ENCODE measurements at regions not wholly inside any gene's neighbourhood (a gene's known extent, or its start where the extent isn't known, plus 50 kb on each side); places are given as distances from the start of the nearest gene placed in this dataset.

DNA sequence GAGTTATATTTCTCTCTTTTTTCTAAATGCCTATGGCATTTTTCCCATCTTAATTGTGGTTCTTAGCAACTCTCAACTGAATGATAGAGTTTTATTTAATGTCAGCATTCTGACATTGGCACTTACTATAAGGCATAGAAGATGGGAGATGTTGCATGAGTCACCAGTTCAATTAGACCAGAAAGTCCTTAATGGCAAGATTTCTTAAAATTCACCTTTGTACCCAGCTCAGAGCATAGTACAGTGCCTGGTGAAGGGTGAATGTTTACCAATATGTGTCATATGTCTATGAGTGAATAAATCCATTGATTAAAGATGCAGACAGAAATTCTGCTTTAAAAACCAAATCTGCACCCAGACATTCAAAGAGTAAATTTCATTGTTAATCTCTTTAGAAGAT is 526.9 kb downstream of the EFNB2 start:
- TF ChIP-seq CTCF (IDR thresholded peaks at IDR 0.05; ENCODE audit: low read depth, low read length): no peak
- no peak for TF ChIP-seq EZH2phosphoT487 (IDR thresholded peaks at IDR 0.05; ENCODE audit: low read depth)

Data from OCI-LY3 (cell line).